Smooth muscle cell (in vitro differentiated cells): ENCODE measurements at regions not wholly inside any gene's neighbourhood (a gene's known extent, or its start where the extent isn't known, plus 50 kb on each side); places are given as distances from the start of the nearest gene placed in this dataset.

Experiments used
- DNase-seq: peaks from one replicate; lab custom pipeline; 2025; ENCODE audit not compliant: unreplicated experiment; lab: John Stamatoyannopoulos, UW
- H2AFZ ChIP-seq: fragments of 200-600 bp; sonication (generic); 2 replicates; pipeline ENCODE4 v1.6.0; 2016; ENCODE audit warnings: antibody characterized with exemption, low read depth, mild to moderate bottlenecking
- H3F3A ChIP-seq: fragments of 200-600 bp; sonication (generic); 2 replicates; pipeline ENCODE4 v1.6.0; 2017; ENCODE audit warnings: antibody characterized with exemption, low read depth
- H3K27ac ChIP-seq: fragments of 200-600 bp; sonication (generic); 2 replicates; pipeline ENCODE4 v1.5.1; 2016; ENCODE audit warnings: low read depth, mild to moderate bottlenecking
- H3K27me3 ChIP-seq: fragments of 200-600 bp; sonication (generic); 2 replicates; pipeline ENCODE4 v1.6.1; 2016; ENCODE audit warnings: low read depth, mild to moderate bottlenecking
- H3K36me3 ChIP-seq: fragments of 200-600 bp; sonication (generic); 2 replicates; pipeline ENCODE4 v1.5.1; 2016; ENCODE audit warnings: low read depth
- H3K4me1 ChIP-seq: fragments of 200-600 bp; sonication (generic); 2 replicates; pipeline ENCODE4 v1.5.1; 2016; ENCODE audit warnings: low read depth
- H3K4me2 ChIP-seq: fragments of 200-600 bp; sonication (generic); 2 replicates; pipeline ENCODE4 v1.6.0; 2016; ENCODE audit warnings: mild to moderate bottlenecking
- H3K4me3 ChIP-seq: fragments of 200-600 bp; sonication (generic); 2 replicates; pipeline ENCODE4 v1.5.1; 2016; ENCODE audit warnings: mild to moderate bottlenecking
- H3K79me2 ChIP-seq: fragments of 200-600 bp; sonication (generic); 2 replicates; pipeline ENCODE4 v1.6.0; 2016; ENCODE audit warnings: low read depth, mild to moderate bottlenecking
- H3K9ac ChIP-seq: fragments of 200-600 bp; sonication (generic); 2 replicates; pipeline ENCODE4 v1.6.0; 2016; ENCODE audit warnings: low read depth
- H3K9me3 ChIP-seq: fragments of 200-600 bp; sonication (generic); replicated peaks from 2 replicates; pipeline ENCODE4 v1.5.1; 2016; ENCODE audit warnings: low read depth
- H4K20me1 ChIP-seq: fragments of 200-600 bp; sonication (generic); 2 replicates; pipeline ENCODE4 v1.6.0; 2016; ENCODE audit warnings: low read depth
- CTCF ChIP-seq: fragments of 200-600 bp; sonication (generic); IDR thresholded peaks from 2 replicates; pipeline ENCODE4 v1.5.1; 2017; ENCODE audit warnings: borderline replicate concordance, mild to moderate bottlenecking, antibody characterized with exemption; ENCODE audit not compliant: insufficient read depth, poor library complexity, severe bottlenecking
- WGBS: methylation state at CpG from one replicate; pipeline ENCODE4 v1.1.7; 2016; ENCODE audit warnings: low lambda C conversion rate; 5-methylcytosine and 5-hydroxymethylcytosine counted together

- no peaks in the 10 kb centered on the region for H4K20me1 ChIP-seq
- H3K4me3 ChIP-seq = no peak overlapping the region
- DNase-seq = no peak
- H3K79me2 ChIP-seq = no peaks in the 10 kb centered on the region
- no peaks in the 10 kb centered on the region for H3K27me3 ChIP-seq
- TF ChIP-seq CTCF = no peak
- no peak overlapping the region for H3K9ac ChIP-seq
- no peaks in the 10 kb centered on the region for H3K4me1 ChIP-seq
- H3K27ac ChIP-seq = no peak overlapping the region
- no peak overlapping the region for H3K4me2 ChIP-seq
- H3K9me3 ChIP-seq = no peaks in the 10 kb centered on the region
- no peaks in the 10 kb centered on the region for H3F3A ChIP-seq
- WGBS = 94% methylated on average over 2 of the region's 2 CpGs
- no peak overlapping the region for H2AFZ ChIP-seq
- no peaks in the 10 kb centered on the region for H3K36me3 ChIP-seq
Observed at GRCh38 chr4:10878861-10879260, 194.3 kb upstream of the CLNK start.

- H3K9ac ChIP-seq = no peak overlapping the region
- no peak for TF ChIP-seq CTCF
- H2AFZ ChIP-seq = no peak overlapping the region
- no peaks in the 10 kb centered on the region for H3K27me3 ChIP-seq
- no peaks in the 10 kb centered on the region for H3F3A ChIP-seq
- no peaks in the 10 kb centered on the region for H4K20me1 ChIP-seq
- no peak overlapping the region for H3K27ac ChIP-seq
- no peaks in the 10 kb centered on the region for H3K9me3 ChIP-seq
- no peaks in the 10 kb centered on the region for H3K79me2 ChIP-seq
- H3K4me3 ChIP-seq = no peak overlapping the region
- no peaks in the 10 kb centered on the region for H3K36me3 ChIP-seq
- DNase-seq = no peak
- H3K4me1 ChIP-seq = no peaks in the 10 kb centered on the region
- H3K4me2 ChIP-seq = no peak overlapping the region
Observed at GRCh38 chr4:10877076-10877475, 192.5 kb upstream of the CLNK start.

- Histone ChIP-seq H3F3A (no peaks in the 10 kb centered on the region), H3K36me3 (no peaks in the 10 kb centered on the region), H3K27me3 (no peaks in the 10 kb centered on the region), H3K4me1 (no peaks in the 10 kb centered on the region), H3K27ac (no peak overlapping the region), H3K9me3 (no peaks in the 10 kb centered on the region), H3K4me2 (no peak overlapping the region), H3K79me2 (no peaks in the 10 kb centered on the region), H3K9ac (no peak overlapping the region), H2AFZ (no peak overlapping the region), H4K20me1 (no peaks in the 10 kb centered on the region), H3K4me3 (no peak overlapping the region)
- DNase-seq = no peak
- no peak for TF ChIP-seq CTCF
- 88% methylated on average over 2 of the region's 2 CpGs for whole genome bisulfite sequencing
Observed at GRCh38 chr4:10875144-10875799, 190.7 kb upstream of the CLNK start.

- Histone ChIP-seq H3K4me2 (no peak overlapping the region), H3K36me3 (no peaks in the 10 kb centered on the region), H3F3A (no peaks in the 10 kb centered on the region), H3K9me3 (no peaks in the 10 kb centered on the region), H2AFZ (no peak overlapping the region), H3K4me3 (no peak overlapping the region), H3K9ac (no peak overlapping the region), H4K20me1 (no peaks in the 10 kb centered on the region), H3K79me2 (no peaks in the 10 kb centered on the region), H3K27ac (no peak overlapping the region), H3K4me1 (no peaks in the 10 kb centered on the region), H3K27me3 (no peaks in the 10 kb centered on the region)
- no peak for TF ChIP-seq CTCF
- WGBS = 92% methylated on average over 1 of the region's 1 CpG
- no peak for DNase-seq
Observed at GRCh38 chr4:10873809-10874208, 189.2 kb upstream of the CLNK start.
